HG03025 (cell line): ENCODE measurements at regions not wholly inside any gene's neighbourhood (a gene's known extent, or its start where the extent isn't known, plus 50 kb on each side); places are given as distances from the start of the nearest gene placed in this dataset.
"Not testable (repeated sequence)": the region's sequence is repeated elsewhere in the genome, so short reads cannot be mapped to it uniquely, and the experiment has no call there.

Source experiments
- ATAC-seq: cut with Tn5 transposase; IDR thresholded peaks from one replicate; pipeline ENCODE4 v1.9.1; 2021; ENCODE audit warnings: mild to moderate bottlenecking, moderate library complexity; ENCODE audit not compliant: unreplicated experiment, low FRiP score

DNA sequence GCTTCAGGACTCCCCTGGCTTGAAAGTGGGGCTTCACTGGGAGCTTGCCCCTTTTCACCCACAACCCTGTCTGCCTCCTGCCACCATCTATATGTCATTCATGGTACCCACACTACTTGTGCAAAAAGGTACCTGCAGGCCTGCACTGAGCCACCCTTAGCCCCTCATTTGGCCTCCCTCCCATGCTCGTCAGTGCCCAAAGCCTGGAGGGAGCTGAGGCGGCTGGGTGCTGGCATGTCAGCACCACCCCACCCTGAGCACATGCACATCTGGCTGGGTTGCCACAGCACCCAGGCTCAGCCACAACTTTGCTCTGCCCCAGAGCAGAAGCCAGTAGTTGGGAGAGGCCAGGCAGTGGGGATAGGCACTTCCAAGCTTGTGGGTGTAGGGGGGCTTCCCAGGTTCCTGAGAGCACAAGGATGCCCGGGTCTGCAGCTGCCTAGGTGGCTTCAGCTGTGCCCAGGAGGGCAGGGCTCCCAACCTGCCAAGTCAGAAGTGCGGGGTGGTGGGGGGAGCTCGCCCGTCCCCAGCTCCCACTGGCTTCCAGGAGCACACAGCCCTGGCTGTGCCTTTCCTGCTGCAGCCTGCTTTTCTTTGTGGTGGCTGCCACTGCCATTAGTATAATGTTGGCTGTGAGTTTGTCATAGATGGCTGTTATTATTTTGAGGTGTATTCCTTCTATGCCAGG is 1054.6 kb upstream of the EPHA6 start:
- ATAC-seq, result no peak

DNA sequence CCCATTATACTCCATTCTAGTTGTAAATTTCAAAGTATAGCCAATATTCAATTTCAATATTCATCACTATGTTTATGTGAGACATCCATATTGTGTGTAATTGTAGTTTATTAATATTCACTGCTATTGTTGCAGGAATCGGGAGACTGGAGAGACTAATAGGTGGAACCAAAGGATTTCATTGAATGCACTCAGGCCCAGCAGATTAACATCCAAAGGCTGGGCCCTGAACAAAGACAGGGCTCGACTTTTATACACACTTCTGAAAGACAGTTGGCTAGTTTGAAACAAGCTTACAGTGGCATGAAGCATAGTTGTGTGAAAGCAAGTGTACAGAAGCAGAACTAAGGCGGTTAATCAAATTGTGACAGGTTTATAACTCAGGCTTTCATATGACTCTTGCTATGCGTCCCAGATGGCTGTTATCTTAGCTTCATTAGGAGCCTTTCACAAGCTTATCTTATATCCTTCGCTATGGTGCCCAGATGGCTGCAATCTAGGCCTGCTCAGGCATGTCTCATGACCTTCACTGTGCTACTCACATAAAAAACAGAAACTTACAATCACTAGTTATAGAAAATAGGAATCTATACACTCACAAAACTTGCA is 1038.8 kb upstream of the EPHA6 start:
- ATAC-seq, result no peak

DNA sequence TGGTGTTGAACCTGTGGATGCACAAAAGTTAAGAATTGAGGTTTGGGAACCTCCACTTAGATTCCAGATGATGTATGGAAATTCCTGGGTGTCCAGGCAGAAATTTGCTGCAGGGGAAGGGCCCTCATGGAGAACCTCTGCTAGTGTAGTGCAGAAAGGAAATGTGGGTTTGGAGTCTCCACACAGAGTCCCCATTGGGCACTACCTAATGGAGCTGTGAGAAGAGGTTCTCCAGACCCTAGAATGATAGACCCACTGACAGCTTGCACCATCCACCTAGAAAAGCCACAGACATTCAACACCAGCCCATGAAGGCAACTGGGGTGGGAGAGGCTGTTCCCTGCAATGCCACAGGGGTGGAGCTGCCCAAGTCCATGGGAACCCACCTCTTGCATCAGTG is 1032.8 kb upstream of the EPHA6 start:
- ATAC-seq, result no peak

DNA sequence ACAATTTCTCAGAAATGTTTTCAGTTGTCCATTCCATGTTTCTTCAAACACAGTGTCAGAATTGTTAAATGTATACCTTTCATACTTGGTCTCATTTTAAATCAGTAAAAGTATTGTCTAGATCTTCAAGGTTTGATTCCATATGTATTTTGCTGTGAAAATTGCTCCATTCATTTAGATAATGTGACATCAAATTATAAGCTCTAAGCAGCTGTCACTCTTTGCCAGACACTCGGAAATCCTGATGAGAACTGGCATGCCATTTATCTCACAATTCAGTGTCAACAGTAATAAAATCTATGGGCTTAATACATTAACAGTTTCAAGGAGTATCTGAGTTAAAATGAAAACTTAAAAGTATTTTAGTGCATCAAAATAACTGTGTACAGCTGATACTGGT is 1025.3 kb upstream of the EPHA6 start:
- ATAC-seq, result no peak

DNA sequence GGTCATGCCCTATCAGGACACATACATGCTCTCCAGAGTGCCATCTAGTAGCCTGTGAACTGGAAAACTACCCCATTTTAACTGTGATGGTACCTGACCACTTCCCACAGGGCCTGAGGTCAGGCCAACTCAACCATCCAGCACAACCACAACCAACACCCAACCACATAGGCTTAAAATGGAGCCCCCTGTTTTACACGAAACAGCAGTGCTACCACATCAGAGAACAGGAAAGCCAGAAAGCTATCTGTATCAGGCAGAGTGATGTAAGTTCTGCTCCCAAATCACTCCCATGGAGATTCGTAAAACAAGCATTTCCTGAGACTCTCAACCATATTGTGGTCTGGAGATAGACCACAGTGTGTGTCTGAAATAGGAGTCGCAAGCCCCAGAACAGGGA is 1017.3 kb upstream of the EPHA6 start:
- no peak for ATAC-seq

DNA sequence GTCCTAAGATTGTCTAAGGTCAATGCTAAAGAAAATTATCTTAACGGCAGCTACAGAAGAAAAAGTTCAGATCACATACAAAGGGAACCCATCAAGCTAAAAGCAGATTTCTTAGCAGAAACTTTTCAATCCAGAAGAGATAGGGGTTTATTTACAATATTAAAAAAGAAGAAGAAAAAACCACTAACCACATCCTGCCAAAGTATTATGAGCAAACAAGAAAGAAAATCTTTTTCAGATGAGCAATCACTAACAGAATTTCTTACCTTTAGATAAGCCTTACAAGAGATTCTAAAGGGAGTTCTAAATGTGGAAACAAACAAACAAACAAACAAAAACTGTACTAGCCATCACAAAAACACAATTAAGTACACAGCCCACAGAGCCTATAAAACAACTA is 1015.8 kb upstream of the EPHA6 start:
- ATAC-seq, result no peak

DNA sequence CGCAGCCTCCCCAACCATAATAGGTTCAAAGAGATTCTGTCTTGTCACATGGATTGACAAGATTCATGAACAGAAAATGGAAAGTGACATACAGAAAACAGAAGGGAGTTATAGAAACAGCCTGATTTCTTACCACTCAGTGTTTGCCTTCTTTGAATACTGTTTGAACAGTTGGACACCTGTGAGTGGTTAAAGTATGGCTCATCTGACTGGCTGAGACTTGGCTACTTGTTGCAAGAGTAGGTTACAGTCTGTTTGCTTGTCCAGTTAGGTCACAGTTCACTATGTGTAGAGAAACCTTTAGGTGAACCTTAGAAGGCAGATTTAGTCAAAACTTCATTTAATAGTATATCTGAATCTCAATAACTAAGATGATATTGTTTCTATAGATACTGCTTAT is 1003.9 kb upstream of the EPHA6 start:
- ATAC-seq, result no peak

DNA sequence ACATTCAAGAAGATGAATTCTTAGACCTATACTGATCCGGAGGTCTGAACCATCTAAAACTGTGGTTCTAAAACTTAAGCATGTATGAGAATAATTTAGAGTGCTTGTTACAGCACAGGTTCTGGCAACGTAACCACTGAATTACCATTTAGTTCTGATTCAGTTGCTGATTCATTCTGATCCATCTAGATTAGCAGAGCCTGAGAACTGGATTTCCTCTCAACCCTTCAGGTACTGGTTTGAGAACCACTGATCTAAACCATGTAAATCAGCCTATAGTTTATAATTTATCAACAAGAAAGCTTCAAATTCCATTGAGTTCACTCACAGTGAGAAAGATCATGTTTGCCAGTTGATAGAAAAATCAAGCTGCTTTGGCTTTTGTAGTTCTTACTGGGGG is 1001.1 kb upstream of the EPHA6 start:
- ATAC-seq, result no peak

DNA sequence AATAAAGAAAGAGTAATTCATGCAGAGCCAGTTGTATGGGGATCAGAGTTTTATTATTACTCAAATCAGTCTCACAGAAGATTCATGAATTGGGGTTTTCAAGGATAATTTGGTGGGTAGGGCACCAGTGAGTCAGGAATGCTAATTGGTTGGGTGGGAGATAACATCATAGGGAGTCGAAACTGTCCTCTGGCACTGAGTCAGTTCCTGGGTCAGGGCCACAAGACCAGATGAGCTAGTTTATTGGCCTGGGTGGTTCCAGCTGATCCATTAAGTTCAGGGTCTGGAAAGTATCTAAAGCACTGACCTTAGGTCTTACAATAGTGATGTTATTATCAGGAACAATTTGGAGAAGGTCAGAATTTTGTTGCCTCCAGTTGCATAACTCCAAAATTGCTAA is 998.6 kb upstream of the EPHA6 start:
- no peak for ATAC-seq

DNA sequence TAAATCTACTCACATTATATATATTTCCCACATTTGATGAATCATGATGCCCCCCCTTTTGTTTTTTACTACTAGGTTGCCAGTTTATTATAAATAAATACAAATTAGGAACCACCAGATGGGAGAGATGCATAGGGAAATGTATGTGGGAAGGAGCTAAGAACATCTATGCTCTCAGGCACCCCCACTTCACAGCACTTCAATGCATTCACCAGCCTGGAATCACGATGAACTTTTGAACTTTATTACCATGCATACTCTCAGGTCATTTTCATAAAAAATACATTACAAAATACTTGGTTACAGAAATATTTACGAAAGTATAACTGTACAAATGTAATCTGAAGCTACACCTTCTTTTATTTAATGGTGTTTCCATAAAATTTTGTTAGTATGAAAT is 988.0 kb upstream of the EPHA6 start:
- ATAC-seq, result no peak

DNA sequence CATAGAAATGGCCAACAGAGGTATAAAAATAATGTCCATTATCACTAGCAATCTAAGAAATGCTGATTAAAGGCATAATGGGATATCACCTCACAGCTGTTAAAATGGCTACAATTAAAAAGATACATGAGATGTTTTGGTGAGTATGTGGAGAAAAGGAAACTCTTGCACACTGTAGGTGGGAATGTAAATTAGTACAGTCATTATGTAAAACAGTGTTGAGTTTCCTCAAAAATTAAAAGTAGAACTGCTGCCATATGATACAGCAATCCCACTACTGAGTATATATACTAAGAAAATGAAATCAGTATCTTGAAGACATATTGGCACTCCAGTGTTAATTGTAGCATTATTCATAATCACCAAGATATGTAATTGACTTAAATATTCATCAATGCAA is 982.2 kb upstream of the EPHA6 start:
- no peak for ATAC-seq

DNA sequence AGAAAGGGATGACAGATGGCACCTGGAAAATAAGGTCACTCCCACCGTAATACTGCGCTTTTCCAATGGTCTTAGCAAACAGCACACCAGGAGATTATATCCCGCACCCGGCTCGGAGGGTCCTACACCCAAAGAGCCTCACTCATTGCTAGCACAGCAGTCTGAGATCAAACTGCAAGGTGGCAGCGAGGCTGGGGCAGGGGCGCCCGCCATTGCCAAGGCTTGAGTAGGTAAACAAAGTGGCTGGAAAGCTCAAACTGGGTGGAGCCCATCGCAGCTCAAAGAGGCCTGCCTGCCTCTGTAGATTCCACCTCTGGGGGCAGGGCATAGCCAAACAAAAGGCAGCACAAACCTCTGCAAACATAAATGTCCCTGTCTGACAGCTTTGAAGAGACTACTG is 953.8 kb upstream of the EPHA6 start:
- not testable (repeated sequence) for ATAC-seq

DNA sequence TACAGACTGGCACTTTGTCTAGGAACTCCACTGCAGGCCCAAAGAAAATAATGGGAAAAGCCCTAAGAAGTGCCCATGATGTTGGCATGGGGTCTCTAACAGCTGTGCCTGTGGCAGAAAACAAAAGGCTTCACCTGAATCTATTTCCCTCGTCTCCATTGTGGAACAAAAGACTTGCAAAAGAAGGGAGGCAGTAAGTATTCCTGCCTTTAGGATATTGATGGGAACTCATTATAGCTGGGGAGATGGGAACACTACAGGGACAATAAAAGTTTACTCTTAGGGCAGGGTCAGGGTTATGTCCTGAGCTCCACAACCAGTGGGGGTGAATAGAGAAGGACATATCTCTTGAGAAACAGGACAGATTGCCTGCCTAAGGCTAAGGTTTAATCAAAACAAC is 930.6 kb upstream of the EPHA6 start:
- ATAC-seq, result no peak

DNA sequence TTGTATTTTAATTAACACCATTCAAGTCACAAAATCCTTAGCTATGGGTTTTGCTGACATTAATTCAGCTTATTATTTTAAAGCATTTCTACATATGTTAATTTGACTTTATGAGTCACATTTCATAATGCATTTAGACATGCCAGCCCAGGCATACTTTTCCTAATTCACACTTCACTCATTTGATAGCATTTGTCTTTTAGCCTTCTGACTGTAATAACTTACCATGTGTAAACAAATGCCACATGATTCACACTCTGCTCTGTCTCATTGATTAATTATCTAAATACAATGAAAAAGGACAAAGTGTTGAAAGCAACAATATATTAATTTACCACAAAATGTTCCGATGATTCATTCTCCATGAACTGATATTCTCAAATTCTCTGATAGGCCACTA is 927.8 kb upstream of the EPHA6 start:
- ATAC-seq, result no peak

DNA sequence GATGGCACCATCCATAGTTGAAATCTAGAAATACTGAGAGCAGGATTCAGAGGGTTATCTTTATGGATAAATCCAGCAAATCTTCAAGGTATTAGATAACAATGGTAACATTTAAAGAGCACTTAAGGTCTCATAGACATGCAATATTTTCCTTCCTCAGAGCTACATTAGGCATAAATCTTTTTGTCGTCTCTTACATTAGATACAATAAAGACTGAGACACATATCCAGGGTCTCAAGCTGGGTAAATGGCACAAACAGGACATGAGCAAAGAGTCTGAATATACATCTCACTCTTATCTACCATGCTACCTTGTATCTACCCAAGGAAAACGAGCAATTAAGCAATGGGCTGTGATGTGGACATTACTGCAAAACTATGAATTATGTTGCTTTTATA is 927.3 kb upstream of the EPHA6 start:
- ATAC-seq, result no peak

DNA sequence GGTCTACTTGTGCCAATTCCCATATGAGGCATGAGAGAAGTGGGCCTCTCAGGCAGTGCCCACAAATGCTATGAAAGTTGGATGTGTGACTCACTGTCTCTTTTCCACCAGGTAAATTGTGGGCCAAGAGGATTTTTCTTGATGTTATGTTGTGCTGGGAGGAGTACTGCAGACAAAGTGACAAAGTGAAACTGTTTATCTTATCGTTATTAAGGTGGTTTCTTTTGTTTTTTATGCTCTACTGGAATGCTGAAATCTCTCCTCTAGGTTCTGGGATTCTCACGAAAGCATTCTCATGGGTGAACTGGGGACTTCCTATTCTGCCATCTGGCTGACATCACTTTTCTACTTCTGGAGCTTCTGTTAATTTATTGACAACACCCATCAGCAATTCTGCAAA is 919.6 kb upstream of the EPHA6 start:
- ATAC-seq, result no peak

DNA sequence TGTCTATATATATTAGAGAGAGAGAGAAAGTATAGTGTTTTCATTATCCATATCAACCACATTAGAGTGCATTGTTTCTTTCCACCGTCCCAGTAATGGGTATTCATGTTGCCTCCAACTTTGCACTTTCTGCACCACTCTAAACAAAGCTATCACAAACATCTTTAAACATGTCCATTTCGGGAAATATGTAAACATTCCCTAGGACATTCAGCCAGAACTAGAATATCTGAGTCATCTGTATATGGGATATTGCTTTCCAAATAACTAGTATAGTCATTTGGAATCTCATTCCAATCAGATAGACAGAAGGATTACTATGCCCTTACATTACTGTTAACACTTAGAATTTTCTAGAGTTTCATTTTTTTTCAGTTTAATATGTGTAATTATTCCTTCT is 914.9 kb upstream of the EPHA6 start:
- ATAC-seq, result no peak

DNA sequence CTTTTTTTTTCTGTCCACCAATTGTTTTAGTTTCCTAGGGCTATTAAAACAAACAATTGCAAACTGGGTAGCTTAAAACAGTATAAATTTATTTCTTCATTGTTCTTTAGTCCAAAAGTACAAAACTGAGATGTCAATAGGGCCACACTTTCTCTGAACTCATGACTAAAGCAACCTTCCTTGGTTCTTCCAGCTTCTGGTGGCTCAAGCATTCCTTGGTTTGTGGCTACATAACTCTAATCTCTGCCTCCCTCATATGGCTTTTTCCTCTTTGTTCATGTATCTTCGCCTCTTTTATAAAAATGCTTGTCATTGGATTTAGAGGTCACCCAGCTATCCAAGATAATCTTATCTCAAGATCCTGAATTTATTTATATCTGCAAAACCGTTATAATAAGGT is 914.5 kb upstream of the EPHA6 start:
- no peak for ATAC-seq

DNA sequence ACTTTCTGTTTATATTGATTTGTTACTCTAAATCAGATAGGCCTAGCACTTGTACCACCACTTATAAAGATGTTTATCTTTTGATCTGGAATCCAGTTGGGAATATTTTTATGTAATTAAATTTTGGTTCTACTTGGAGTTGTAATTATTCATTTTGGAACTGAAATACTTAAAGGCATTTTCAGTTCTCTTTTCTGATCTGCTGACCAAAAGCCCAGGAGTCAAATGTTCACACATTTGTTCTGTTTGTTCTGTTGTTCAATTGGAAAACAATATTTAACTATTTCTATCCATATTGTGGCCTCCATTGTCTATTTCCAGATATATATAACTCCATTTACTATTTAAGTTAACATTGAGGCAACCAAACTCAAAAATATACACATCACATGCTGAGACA is 912.4 kb upstream of the EPHA6 start:
- no peak for ATAC-seq

DNA sequence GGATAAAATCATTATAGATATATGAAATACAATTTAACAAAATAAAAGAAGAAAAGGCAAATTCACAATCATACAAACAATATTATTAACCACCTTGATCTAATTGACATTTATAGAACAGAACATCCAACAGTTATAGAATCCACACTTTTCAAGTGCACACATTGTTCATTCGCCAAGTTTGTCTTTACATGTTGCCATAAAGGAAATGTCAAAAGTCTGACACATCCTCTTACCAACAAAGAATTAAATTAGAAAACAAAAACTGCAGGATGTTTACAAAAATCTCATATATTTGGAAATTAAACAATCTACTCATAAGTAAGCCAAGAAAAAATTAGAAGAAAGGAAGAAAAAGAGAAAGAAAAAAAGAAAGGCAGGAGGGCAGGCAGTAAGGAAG is 909.2 kb upstream of the EPHA6 start:
- ATAC-seq, result no peak

DNA sequence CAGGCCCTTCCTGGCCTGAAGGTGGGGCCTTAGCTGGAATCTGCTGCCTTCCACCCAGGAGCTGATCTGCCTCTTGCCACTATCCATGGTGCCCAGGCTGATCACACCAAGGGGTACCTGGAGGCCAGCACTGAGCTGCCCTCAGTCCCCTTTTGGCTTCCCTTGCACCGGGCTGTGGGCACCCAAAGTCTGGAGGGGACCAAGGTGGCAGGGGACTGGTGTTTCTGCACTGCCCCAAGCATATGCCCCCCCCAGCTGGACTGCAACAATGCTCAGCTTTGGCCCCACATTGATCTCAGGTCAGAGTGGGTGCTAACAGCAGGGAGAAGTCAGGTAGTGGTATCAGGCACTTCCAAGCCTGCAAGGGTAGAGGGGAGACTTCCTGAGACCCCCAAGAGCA is 902.6 kb upstream of the EPHA6 start:
- ATAC-seq, result no peak

DNA sequence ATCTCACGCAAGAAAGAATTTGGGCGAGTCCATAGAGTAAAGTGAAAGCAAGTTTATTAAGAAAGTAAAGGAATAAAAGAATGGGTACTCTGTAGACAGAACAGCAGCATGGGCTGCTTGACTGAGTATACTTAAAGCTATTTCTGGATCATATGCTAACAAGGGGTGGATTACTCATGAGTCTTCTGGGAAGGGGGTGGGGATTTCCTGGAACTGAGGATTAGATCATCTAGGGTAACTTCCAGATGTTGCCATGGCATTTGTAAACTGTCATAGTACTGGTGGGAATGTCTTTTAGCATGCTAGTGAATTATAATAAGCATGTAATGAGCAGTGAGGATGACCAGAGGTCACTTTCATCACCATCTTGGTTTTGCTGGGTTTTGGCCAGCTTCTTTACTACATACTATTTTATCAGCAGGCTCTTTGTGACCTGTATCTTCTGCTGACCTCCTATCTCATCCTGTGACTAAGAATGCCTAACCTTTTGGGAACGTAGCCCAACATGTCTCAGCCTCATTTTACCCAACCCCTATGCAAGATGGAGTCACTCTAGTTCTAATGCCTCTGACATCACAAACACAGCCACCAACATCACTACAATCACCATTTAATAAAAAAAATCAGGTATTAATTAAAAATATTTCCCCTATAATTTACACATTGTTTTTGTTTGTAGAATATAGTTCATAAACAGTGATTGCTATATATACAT is 890.7 kb upstream of the EPHA6 start:
- no peak for ATAC-seq
